ENCODE measurements at regions not wholly inside any gene's neighbourhood (a gene's known extent, or its start where the extent isn't known, plus 50 kb on each side); places are given as distances from the start of the nearest gene placed in this dataset.

DNA sequence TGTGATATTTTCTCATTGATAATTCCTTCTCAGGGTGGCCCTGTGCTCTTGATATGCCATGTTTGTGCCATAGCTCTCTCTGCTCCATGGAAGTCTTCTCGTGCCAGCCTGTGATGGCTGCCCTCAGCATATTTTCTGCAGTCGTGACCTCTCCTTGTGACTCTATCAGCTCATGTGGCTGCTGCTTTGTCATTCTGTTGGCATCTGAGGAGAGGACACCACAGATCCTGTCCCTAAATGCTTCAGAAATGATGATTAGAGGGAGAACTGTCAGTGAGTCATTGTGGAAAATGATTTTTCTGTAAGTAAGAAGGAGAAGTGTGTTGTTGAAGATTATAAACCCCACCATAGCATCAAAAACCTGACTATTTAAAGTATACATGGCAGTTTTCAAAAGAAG, 286.0 kb downstream of the ADGRL2 start:
- TF ChIP-seq, protein P1, sequence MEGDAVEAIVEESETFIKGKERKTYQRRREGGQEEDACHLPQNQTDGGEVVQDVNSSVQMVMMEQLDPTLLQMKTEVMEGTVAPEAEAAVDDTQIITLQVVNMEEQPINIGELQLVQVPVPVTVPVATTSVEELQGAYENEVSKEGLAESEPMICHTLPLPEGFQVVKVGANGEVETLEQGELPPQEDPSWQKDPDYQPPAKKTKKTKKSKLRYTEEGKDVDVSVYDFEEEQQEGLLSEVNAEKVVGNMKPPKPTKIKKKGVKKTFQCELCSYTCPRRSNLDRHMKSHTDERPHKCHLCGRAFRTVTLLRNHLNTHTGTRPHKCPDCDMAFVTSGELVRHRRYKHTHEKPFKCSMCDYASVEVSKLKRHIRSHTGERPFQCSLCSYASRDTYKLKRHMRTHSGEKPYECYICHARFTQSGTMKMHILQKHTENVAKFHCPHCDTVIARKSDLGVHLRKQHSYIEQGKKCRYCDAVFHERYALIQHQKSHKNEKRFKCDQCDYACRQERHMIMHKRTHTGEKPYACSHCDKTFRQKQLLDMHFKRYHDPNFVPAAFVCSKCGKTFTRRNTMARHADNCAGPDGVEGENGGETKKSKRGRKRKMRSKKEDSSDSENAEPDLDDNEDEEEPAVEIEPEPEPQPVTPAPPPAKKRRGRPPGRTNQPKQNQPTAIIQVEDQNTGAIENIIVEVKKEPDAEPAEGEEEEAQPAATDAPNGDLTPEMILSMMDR (IDR thresholded peaks at IDR 0.05; ENCODE audit: low read depth, low read length, poor library complexity, severe bottlenecking): no peak
- TF ChIP-seq EZH2phosphoT487 (IDR thresholded peaks at IDR 0.05; ENCODE audit: borderline replicate concordance, low read length): no peak
